Erythroblast (primary cell): ENCODE measurements at regions not wholly inside any gene's neighbourhood (a gene's known extent, or its start where the extent isn't known, plus 50 kb on each side); places are given as distances from the start of the nearest gene placed in this dataset.

Source experiments
- GATA1 ChIP-seq: IDR thresholded peaks from 2 replicates; pipeline ENCODE4 v1.6.1; 2011; ENCODE audit warnings: low read depth, mild to moderate bottlenecking, control low read depth, low read length, moderate library complexity
- POLR2A ChIP-seq: IDR thresholded peaks from 2 replicates; pipeline ENCODE4 v1.6.1; 2011; ENCODE audit warnings: mild to moderate bottlenecking, low read length

GRCh38 chr10:105971460-105971859 is 1193.0 kb downstream of the SORCS1 start:
- no peak for TF ChIP-seq POLR2A
- TF ChIP-seq GATA1, result no peak
